Embryonic facial prominence (tissue), 1 donor: ENCODE measurements at regions not wholly inside any gene's neighbourhood (a gene's known extent, or its start where the extent isn't known, plus 50 kb on each side); places are given as distances from the start of the nearest gene placed in this dataset.

Experiments used
- DNase-seq: peaks from one replicate; pipeline ENCODE4 v3.0.0-alpha.2; 2016; ENCODE audit errors: extremely low spot score

DNA sequence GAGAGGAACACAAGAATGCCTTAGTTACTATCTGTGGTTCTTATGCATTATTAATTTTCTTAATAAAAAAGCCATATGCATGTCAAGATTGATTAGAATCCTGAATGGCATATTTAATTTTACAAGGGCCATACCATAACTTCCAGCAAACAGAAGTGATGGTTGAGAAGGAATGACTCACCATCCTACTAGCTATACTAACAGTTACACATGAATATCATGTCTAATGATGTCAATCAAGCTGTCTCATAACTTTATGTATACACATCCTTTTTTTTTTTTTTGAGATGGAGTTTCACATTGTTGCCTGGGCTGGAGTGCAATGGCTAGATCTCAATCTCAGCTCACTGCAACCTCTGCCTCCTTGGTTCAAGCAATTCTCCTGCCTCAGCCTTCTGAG lies 1123.9 kb downstream of the NLGN4Y start:
- DNase-seq = no peak

DNA sequence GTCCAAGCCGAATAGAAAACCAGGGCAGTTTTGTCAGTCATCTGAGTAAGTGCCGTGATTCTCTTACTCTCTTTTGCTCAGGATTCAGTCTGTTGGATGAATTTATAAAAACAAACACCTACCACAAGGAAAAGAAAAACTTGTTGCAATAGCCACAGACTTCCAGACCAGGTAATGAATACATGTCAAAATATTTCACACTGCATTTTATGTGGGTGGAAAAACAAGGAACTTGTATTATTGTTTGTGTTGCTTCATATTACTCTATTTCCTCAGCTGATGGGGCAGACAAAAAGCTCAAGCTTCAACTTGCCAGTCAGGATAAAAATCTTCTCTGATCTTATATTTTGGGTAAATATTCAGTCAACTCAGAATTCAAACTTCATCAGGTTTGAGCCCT lies 1125.7 kb downstream of the NLGN4Y start:
- no peak for DNase-seq

DNA sequence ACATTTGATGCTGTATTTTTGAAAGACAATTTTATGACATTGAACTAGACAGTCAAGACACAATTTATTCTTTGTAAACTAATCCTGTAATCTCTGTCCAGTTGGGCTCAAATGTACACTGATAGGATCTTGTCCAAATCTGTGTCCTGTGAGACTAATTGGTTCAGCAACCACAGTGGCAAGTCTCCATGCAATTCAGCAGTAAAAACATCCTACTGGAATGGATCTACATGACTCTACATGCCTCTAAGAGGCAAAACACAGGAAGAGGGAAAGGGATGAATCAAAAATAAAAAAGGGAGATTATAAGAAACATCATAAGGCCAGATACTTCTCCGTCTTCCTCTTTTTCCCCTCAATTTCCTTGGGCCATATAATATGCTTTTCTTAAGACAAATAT lies 1164.2 kb downstream of the NLGN4Y start:
- DNase-seq = no peak

GRCh38 chrY:15689994-15690393 lies 1165.7 kb downstream of the NLGN4Y start:
- DNase-seq = no peak

DNA sequence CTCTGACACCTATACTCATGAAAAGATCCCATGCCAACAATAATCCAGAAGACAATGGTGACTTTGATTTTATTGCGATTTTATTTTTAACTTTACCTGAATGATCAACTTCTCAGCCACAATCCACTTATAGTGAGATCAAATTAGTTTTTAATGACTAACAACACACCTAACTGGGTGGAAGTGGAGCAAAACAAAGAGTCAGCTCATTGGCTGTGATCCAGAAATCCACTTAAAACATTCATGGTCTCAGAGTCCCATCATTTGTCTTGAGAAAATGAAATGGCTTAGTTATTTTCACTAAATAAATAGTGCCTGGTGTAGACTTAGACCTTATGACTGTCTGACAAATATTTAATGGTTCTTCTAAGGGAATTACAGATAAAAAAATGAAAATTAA lies 1177.8 kb downstream of the NLGN4Y start:
- no peak for DNase-seq

DNA sequence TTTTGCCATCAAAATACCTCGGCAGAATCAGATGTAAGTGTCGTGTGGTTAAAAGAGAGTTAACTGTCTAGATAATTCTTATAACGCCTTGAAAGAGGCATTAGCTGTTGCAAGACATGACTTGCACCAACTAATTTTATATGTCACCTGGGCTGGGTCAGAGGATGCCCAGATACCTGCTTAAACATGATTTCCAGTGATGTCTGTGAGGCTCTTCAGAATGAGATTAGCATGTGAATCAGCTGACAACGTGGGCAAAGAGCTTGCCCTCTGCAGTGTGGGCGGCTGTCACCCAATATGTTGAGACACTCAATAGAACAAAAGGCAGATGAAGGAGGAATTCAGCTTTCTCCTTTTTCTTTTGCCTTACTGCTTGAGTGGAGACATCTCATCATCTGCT lies 1180.6 kb downstream of the NLGN4Y start:
- DNase-seq = no peak

DNA sequence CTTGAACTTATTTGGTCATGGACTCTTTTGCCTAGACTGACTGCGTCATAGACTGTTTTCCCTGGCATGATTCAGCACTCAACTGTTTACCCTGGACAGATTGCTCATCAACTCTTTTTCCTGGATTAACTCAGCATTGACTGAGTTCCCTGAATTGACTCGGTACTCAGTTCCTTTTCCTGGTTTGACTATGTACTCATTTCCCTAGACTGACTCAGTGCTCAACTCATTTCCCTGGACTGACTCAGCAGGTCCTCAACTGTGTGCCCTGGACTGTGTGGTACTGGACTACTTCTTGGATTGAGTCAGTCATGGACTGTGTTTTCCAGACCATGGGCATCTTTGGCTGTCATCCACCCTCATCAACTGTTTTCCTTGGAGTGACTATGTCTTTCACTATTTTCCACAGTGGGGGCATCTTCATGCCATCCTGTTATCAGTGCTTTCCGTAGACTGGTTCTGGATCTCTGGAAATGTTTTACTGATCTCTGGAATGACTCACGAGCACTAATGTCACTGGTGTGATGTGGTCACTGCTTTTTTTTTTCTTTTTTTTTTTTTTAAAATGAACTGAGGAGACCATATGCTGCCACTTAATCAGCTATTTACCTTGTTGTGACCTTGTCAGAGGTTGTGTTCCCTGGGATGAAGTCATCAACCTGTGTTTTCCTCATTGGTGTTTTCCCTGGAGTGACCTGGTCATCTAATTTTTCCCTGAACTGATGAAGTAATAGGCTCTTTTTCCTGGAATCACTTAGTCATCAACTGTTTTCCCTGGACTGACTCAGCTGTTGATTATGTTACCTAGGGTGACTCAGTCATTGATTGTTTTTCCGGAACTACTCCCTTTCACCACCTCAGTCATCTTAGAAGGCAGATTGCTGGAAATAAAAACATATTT lies 1225.5 kb downstream of the NLGN4Y start:
- DNase-seq = no peak

- no peak for DNase-seq
These were observed 1226.7 kb downstream of the NLGN4Y start for GRCh38 chrY:15751001-15751400.

- DNase-seq = no peak
These were observed 1231.9 kb downstream of the NLGN4Y start for GRCh38 chrY:15756266-15756665.

- DNase-seq = no peak
These were observed 1249.2 kb downstream of the NLGN4Y start for GRCh38 chrY:15773579-15773978.

DNA sequence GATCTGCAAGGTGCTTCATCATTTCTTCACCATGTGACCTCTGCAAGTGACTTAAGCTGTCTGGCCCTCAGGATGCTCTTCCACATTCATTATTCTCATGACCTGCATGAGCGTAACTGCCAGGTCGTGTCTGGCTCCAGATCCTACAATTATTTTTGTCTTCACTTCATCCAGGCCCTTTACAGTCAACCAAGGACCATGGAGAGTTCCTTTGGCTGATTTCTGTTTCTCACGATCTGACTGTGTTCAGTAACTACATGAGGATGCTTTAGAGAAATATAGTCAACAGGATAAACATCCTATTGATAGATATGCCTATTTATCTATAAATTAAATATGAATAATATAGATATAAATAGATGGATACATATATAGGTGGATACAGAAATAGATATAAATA lies 1251.6 kb downstream of the NLGN4Y start:
- no peak for DNase-seq

DNA sequence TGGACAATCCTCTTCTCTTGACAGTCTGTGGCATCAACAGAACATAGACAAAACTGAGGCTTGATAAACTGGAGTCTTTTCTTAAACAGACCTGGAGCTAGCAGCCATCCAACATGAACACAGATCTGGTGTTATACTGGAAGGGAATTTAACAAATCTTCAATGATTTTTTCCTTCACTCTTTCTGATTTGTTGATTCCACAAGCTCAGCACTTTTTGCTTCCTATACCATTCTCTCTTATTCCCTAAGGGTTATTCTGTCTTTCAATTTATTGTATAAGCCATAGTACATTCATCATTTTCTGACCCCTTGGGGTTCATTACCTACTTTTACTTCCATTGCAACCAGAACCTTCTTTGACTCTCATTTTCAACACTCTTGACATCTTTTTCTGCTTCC lies 1255.6 kb downstream of the NLGN4Y start:
- DNase-seq = no peak

GRCh38 chrY:15800021-15800420 lies 1275.7 kb downstream of the NLGN4Y start:
- no peak for DNase-seq

GRCh38 chrY:15805985-15806384 lies 1281.7 kb downstream of the NLGN4Y start:
- DNase-seq = no peak

DNA sequence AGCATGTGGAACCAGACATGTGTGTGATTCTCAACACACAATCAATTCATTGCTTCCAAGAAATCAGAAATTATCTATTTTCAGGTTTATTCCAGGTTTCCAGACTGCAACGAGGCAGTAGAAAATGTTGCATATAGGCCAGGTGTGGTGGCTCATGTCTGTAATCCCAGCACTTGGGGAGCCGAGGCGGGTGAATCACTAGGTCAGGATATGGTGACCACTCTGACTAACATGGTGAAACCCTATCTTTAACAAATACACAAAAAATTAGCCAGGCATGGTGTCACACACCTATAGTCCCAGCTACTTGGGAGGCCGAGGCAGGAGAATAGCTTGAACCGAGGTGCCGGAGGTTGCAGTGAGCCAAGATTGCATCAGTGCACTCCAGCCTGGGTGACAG lies 1289.9 kb downstream of the NLGN4Y start:
- DNase-seq = no peak
